DND-41 (cell line): ENCODE measurements at regions not wholly inside any gene's neighbourhood (a gene's known extent, or its start where the extent isn't known, plus 50 kb on each side); places are given as distances from the start of the nearest gene placed in this dataset.

Experiments
- EZH2 ChIP-seq: IDR thresholded peaks from 3 replicates; pipeline ENCODE4 v1.6.1; 2012; ENCODE audit warnings: borderline replicate concordance, low read depth, mild to moderate bottlenecking, moderate library complexity, low read length, inconsistent platforms; ENCODE audit not compliant: severe bottlenecking
- TF ChIP-seq, protein P1 (sequence below): IDR thresholded peaks from 2 replicates; pipeline ENCODE4 v1.5.1; 2012; ENCODE audit warnings: borderline replicate concordance, low read length, moderate library complexity, mild to moderate bottlenecking; ENCODE audit not compliant: poor library complexity, severe bottlenecking; ENCODE audit errors: extremely low read depth

- TF ChIP-seq EZH2, result no peak
- TF ChIP-seq, protein P1, sequence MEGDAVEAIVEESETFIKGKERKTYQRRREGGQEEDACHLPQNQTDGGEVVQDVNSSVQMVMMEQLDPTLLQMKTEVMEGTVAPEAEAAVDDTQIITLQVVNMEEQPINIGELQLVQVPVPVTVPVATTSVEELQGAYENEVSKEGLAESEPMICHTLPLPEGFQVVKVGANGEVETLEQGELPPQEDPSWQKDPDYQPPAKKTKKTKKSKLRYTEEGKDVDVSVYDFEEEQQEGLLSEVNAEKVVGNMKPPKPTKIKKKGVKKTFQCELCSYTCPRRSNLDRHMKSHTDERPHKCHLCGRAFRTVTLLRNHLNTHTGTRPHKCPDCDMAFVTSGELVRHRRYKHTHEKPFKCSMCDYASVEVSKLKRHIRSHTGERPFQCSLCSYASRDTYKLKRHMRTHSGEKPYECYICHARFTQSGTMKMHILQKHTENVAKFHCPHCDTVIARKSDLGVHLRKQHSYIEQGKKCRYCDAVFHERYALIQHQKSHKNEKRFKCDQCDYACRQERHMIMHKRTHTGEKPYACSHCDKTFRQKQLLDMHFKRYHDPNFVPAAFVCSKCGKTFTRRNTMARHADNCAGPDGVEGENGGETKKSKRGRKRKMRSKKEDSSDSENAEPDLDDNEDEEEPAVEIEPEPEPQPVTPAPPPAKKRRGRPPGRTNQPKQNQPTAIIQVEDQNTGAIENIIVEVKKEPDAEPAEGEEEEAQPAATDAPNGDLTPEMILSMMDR, result no peak
These were observed 736.1 kb upstream of the FRG1 start for GRCh38 chr4:189204616-189205015.
